ENCODE measurements at regions not wholly inside any gene's neighbourhood (a gene's known extent, or its start where the extent isn't known, plus 50 kb on each side); places are given as distances from the start of the nearest gene placed in this dataset.

DNA sequence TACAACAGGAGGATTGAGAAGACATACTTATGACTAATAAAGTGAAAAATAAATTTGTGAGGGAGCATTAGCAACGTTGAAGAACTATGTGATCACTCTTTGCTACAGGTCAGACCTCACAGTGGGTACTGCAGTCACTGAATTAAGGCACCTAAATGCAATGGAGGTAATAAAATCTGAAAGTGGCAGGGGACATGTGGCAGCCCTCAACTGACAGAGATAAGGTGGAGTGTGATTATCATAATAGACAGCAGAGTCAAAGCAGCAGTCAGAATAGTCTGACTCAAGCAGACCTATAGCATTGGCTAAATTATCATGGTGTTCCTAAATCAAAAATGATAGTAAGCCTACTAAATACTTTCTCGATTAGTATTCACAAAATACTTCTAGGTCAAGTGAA, 1220.5 kb downstream of the PCDH18 start:
- no peak for TF ChIP-seq CTCF (IDR thresholded peaks at IDR 0.05; ENCODE audit: low read depth, low read length, poor library complexity, severe bottlenecking)
- no peak for TF ChIP-seq EZH2phosphoT487 (IDR thresholded peaks at IDR 0.05; ENCODE audit: borderline replicate concordance, low read length)
